ENCODE measurements at regions not wholly inside any gene's neighbourhood (a gene's known extent, or its start where the extent isn't known, plus 50 kb on each side); places are given as distances from the start of the nearest gene placed in this dataset.
"Not testable (repeated sequence)": the region's sequence is repeated elsewhere in the genome, so short reads cannot be mapped to it uniquely, and the experiment has no call there.

DNA sequence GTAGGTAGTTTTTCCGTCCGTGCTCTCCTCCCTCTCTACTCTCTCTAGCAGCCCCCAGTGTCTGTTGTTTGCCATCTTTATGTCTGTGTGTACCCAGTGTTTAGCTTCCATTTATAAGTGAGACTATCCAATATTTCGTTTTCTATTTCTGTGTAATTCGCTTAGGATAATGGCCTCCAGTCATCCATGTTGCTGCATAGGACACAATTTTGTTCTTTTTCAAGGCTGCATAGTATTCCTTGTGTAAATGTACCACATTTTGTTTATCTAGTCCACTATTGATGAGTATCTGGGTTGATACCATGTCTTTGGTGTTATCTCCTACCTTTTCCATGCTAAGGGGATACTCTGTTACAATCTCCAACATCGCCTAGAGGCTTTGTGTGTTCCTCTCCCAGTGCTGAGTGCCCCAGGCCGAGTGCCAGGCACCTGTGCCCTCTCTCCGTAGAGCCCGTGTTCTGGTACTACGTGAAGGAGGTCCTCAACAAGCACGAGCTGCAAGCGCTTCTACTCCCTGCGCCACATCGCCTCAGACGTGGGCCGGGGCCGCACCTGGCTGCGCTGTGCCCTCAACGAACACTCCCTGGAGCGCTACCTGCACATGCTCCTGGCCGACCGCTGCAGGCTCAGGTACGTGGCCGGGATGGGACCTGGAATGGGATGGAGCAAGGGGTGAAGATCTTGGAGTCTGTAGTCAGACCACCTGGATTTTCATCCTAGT is 51.0 kb downstream of the NPIPB11 start:
- not testable (repeated sequence) for DNase-seq

DNA sequence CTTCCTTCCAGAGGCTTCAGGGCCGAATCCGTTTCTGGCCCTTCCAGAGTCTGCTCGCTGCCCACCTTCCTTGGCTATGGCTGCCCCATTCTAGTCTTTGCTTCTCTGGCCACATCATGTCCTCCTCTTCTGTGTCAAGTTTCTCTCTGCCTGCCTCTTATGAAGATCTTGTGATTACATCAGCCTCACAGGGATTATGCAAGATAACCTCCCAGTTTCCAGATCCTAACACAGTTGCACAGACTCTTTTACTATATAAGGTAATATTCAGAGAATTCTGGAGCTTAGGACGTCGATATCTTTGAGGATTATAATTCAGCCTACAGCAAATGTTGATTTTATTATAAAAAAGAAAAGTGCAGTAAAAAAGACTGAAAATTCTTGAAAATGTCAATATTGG is 52.1 kb downstream of the NPIPB11 start:
- not testable (repeated sequence) for DNase-seq

DNA sequence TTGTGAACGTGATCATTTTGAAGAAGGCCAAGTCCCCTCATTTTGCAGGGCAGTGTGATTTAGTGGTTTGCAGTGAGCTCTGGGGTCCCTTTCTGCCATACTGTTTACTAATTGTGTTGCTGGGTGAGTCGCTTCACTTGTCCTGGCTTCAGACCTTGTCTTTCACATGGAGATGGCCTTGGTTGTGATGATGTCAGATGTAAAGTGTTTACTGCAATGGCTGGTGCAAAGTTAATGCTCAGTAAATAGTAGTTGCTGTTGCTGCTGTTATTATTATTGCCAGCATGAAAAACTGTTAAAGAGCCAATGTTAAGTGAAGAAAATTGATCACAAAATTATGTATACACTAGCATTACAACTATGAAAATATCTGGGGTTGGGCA is 53.9 kb downstream of the NPIPB11 start:
- DNase-seq: not testable (repeated sequence)

DNA sequence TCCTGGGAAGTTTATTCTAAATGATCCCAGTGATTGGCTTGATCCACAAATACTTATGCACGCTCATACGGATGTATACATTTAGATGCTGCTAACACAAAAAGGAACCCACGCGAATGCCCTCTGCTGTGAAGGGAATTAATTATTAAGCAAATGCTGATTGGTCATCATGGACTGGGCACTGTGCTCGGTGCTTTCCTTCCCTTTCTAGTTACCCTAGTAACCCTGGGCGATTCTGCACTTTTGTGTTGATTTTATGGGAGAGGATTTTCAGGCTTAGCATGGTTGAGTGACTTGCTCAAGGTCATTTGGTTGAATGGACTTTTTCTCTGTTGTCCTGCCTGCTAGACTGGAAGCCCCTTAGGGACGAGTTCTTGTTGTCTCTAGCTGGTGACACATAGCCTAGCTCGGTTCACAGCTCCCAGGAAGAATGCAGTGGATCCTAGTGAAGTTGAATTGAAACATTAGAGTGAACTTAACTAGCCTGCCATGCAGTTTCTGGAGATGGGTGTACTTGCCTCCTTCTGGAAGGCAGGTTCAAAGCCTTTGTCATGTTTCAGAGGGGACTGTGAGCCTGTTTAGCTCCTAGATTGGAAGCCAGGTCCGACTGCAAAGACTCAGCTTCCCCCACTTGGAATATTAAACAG is 54.4 kb downstream of the NPIPB11 start:
- not testable (repeated sequence) for DNase-seq

DNA sequence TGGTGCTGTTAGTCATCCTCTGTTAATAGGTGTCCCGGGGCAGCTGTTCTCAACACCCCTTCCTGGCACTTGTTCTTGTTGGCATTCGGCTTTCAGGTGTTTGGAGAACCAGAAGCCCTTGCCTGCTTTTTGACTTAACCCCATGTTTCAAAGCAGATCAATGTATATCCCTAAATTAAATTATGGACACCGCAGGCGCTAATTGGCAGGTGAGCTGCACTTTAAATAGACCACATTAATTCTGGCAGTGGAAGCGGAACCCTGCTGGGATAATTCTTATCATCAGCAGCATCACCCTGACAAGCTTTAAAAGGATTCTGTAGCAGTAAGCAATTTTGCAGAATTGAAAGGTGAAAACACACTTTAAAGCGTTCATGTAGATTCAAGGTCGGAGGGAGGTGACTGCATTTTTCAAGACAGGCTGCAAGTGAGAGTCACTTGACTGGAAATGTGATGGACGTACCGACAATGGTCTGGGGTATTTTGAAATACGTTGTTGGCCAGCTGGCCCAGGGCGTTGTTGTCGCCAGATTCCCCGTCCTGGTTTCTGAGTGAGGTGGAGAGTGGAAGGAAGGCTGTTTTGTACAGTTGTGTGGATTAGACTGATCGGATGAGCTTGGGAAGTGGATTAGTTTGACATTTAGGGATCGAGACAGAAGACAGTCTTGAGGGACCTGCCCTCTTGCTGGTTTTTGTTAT is 55.1 kb downstream of the NPIPB11 start:
- not testable (repeated sequence) for DNase-seq

DNA sequence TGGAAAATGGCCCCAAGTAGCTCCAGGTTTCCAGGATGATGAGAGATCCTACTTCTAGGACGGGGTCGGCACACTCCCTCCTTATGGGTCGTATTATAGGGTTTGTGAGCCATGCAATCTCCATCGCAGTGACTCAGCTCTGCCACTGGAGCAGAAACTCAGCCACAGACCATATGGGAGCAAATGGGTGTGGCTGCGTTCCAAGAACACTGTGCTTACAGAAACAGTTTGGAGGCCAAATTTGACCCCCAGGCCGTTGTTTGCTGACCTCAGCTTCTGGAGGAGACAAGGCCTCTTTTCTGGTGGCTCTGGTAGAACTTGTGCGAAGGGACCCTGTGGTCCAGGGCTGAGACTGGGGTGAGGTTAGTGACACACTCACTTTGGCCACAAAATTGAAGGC is 56.5 kb downstream of the NPIPB11 start:
- DNase-seq: not testable (repeated sequence)

DNA sequence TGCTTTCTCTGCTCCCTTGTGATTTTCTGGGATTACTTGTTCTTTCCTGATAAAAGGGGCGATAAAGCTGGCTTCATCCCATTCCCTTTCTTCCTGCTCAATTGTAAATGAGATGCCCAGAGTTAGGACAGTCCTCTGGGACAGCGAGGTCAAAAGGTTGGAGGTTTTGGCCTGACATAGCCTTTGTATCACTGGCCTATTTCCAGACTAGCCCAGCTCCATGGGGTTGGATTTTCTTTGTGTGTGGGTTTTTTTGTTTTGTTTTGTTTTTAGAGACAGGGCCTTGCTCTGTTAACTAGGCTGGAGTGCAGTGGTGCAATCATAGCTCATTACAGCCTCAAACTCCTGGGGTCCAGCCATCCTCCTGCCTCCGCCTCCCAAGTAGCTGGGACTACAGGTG is 57.8 kb downstream of the NPIPB11 start:
- DNase-seq: not testable (repeated sequence)

DNA sequence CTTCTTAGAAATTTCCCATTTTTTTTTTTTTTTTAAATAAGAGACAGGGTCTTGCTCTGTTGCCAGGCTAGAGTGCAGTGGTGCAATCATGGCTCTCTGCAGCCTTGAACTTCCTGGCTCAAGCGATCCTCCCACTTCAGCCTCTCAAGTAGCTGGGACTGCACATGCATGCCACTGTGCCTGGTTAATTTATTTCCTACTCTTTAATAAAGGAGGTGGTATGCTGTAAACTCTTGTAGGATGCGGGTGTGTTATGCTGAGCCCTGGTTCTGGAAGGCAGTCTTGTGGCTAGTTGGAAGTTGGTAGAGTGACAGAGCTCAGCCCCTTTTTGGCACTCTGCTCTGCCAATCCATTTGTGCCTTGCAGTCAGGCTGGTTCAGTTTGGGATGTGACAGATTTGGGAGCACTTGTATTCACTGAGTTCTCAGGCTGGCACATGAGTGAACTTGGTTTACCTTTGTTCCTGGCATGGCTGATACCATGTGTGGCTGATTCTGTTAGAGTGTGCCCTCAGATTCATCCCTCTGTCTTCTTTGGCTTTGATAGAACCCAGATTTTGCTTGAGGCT is 58.3 kb downstream of the NPIPB11 start:
- not testable (repeated sequence) for DNase-seq

DNA sequence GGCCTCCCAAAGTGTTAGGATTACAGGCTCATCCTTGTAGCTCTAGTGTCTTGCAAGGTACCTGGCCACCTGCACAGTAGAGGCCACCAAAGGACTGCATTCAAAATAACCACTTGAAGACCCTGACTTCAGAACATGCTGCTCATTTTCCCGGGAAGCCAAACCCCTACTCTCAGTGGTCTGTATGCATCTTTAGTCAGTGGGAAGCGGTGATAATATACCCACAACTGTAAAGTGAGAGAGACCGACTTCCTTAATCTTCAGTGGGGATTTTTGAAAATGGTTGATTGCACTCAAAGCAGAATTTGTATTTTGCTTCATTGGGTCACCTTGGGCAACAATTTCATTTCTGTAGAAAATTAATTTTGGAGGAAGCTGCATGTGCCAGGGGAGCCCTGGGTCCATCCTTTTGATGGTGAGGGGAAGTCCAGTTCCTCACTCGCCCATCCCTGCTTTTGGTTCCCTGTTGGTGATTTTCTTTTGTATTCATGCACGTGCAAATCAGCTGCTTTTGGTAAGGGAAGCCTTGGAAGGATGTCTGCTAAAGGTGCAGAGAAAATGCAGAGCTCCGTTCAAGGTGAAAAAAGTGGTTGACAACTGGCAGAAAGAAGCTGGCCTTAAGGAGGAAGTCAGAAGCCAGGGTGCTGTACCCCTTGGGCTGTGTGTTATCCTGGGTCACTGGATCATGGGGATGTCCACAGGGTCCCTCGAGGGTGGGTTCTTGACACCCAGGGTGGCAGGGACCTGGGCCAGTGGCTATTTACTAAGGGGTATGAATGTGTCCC is 59.5 kb downstream of the NPIPB11 start:
- DNase-seq: not testable (repeated sequence)

DNA sequence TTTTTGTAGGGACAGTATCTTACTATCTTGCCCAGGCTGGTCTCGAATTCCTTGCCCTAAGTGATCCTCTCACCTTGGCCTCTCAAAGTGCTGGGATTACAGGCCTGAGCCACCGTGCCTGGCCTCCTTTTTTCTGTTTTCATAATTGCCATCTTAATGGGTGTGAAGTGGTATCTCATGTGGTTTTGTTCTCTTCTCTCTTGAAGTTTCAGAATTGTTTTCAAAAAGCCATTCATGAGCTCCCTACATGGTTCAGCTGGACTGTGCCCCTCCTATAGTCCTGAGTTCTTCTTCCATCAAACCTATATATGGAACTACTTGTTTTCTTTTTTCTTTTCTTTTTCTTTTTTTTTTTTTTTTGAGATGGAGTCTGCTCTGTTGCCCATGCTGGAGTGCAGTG is 60.3 kb downstream of the NPIPB11 start:
- not testable (repeated sequence) for DNase-seq

DNA sequence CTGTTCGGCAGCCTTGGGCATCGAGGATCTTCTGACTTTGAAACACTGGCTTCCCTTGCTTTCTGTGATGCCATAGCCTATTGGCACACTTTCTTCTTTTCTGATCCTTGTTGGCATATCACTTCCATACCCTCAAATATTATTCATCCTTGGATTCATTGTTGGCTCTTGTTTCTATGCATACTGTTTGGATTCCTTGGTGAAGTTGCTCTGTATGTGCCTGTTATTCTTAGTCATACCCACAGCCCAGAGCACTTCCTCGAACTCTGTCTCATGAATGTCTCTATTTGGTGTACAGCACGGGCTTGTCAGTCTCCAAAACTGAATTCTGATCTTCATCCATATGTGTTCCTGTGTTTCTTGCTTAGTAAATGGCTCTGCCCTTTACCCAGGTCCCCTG is 63.6 kb downstream of the NPIPB11 start:
- not testable (repeated sequence) for DNase-seq

DNA sequence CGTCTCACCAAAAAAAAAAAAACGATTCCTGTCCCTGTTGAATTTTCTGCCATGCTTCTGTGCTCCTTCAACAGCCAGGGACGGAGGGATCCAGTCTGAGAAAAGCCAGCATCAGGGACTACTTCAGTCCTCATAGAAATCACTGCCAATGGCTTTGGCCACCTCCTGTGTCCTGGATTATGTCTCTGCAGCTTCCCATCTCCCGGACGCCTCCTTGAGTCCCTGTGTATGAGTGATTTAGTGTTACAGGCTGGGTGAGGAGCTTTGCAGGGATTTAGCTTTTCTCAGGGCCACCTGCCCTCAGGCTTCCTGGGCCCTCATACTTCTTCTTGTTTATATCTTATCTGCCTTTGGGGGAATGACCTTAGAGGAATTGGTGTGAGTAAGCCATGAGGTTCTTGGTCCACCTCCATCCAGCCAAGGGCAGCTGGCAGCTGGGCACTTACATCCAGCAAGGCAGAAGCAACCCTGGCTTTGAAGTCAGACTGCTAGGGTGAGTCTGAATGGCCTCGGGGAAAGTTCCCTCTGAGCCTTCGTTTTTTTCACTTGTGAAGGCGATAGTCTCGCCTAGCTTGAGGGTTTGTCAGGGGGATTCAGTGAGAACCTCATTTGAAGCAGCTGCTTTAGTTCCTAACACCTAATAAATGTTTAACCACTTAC is 65.6 kb downstream of the NPIPB11 start:
- DNase-seq: not testable (repeated sequence)

DNA sequence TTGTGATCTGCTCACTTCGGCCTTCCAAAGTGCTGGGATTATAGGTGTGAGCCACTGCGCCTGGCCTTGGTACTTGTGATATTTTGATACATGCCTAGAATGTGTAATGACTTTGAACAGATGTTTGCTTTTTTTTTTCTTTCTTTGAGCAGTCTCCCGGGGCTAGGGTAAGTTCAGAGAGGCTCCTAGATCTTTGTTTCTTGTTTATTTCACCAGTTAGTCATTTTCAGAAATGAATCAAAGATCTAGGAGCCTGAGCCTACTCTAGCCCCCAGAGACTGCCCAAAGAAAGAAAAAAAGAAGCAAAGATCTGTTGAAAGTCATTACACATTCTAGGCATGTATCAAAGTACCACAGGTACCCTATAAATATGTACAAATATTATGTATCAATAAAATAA is 66.3 kb downstream of the NPIPB11 start:
- DNase-seq: not testable (repeated sequence)

DNA sequence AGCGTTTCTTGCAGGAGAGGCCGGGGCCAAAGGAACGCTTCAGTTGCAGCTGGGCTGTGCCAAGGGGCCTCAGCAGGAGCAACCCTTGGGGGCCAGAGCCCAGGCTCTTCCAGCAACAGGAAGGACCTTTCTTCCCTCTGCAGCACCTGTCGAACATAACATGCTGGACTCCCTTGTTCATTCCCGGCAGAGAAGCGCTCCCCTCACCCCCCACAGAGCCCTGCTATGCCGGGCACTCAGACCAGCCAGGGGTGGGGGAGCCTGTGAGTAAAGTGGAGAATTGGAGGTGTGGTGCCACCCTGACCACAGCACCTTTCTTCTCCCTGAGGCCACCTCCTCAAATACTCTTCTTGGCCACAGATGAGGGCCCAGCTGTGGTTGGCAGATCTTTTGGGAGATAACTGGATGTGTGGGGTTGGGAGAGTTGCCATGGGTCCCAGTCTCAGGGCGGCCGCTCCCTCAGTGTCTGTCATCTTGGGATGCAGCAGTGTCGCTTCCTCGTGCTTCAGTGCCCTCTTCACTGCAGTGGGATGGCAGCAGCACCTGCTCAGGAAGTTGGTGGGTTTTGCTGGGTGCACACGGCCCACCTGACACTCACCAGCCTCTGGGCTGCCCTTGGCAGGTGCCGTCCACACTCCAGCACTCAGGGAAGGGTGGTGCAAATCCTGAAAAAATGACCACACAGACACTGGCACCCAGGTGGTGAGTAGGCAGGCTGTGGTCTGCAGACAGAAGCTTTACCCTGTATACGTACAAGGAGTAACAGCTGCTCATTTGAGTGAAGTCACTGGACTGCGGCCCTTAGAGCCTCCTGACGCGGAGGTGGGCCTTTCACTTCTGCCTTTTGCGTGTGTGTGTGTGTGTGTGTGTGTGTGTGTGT is 67.5 kb downstream of the NPIPB11 start:
- DNase-seq: not testable (repeated sequence)

DNA sequence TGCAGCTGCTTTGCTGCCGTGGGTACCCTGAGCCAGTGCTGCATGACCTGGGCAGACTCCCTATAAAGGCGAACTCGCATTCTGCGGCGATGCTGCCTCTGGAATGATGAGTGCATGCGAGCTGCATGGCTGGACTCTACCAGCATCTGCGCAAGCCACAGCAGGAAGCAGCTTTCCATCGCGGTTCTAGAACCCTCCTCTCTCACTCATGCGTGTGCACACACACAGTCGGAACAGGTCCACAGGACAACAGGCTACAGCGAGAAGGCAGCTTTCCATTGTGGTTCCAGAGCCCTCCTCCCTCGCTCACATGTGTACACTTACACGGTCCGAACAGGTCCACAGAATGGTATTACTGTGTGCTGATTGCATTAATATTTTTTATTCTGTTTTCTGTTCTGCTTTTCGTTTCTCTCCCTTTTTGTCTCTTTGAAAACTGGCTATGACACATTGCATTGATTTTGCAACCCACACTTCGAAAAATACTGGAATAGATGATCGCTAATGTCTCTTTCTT is 69.1 kb downstream of the NPIPB11 start:
- not testable (repeated sequence) for DNase-seq

DNA sequence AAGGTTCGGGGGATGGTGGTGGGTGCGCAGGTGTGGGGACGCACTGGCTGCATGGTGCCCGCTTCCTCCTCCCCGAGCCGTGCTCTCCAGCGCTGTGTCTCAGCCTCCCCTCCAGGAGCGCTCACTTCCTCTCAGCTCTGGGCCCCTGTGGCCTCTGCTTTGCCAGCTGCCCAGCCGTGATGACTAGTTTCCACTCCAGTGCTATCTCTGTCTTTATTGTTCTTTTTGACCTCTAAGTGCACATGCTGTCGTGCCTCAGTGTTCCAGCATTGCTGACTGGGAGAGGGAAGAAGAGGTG is 71.0 kb downstream of the NPIPB11 start:
- DNase-seq: not testable (repeated sequence)

DNA sequence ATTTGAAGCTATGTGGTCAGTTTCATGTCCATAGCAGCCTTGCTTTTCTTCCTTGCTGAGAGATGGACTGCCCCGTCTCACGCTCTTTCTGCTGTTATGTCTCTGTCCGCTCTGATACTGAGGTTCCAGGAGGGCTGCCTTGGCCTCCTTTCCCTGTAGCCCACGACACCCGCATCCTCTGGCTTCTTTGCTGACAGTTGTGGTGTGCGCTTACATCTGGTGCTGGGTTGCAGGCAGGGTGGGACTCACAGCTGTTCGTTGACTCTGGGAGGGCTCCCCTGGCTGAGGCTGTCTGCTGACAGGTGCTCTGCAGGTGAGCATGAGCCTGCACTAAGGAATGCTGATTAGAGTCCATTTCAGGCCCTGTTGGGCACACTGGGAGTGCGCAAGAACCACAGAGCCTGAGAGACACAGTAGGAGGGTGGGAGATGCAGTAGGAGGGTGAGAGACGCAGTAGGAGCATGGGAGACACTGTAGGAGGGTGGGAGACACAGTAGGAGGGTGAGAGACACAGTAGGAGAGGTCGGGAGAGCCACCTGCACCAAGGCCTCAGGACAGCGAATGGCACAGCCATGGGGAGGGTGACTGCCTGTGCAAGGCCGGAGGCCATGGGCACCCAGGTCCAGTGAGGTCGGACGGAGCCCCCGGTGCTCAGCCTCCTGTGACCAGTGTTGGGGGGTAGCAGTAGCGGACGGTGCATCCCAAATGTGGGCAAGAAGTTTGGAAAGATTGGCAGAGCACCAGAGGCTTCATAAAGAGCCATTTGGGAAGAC is 71.5 kb downstream of the NPIPB11 start:
- not testable (repeated sequence) for DNase-seq

DNA sequence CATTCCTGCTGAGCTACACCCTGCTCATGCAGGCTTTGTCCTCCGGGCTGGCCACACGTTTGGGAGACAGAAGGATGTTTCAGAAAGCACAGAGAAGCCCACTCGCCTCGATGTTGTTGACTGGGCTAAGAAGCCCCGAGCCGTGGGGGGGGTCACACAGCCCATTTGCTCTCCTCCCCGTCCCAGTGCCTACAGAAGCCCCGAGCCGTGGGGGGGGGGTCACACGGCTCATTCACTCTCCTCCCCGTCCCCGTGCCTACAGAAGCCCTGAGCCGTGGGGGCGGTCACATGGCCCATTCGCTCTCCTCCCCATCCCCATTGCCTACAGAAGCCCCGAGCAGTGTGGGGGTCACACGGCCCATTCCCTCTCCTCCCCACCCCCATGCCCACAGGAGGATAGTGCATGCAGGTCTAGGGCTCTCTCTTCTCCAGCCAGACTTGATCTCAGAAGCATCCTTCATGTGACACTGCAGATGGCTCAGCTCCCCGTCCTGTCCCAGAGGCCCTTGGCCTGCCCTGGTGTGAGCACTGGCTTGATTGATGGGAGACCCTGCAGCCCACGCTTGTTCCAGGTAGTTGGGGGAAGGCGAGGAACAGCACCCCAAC is 72.9 kb downstream of the NPIPB11 start:
- DNase-seq: not testable (repeated sequence)

DNA sequence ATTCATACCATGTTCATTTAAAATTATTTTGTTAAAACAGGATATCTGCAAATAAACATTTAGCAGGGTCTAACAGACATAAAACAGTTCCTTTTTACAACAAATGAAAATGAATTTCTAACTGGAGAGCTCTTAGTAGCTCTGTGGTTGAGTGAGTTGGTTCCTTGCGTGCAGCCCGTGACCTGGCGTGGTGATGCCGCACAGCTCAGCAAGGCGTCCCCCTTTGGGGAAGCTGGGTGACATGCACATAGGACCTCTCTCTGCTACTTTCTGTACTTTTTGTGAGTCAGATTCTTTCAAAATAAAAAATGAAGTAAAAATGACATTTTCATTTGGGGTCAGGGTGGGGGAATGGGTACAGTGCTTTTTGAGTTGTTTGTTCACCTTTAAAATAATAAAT is 75.9 kb downstream of the NPIPB11 start:
- DNase-seq: not testable (repeated sequence)

DNA sequence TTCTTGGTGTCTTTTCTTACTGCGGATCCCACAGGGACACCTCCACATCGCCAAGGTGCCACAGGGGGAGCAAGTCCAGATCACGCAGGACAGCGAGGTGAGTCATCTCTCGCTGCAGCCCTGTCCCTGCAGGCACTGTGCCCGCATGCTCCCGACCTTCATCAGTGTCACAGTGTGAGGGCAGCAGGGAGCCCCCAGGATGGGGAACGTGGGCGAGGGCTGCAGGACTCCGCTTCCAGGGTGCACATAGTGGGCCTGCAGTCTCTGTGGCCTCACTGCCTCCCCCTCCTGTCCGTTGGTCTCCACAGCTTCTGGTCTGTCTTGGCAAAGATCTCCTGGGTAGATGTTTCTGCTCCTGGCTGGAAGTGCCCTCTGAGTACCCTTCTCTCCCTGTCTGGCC is 78.0 kb downstream of the NPIPB11 start:
- not testable (repeated sequence) for DNase-seq

Data from SW 1271 (cell line).